Heart left ventricle (tissue), 16 donors: ENCODE measurements at regions not wholly inside any gene's neighbourhood (a gene's known extent, or its start where the extent isn't known, plus 50 kb on each side); places are given as distances from the start of the nearest gene placed in this dataset.
"Not testable (repeated sequence)": the region's sequence is repeated elsewhere in the genome, so short reads cannot be mapped to it uniquely, and the experiment has no call there.

Experiments used
- ATAC-seq, 4 donors: fragments of 200-7000 bp; cut with Tn5 transposase; one replicate each; pipeline ENCODE4 v1.9.1; 2020 to 2022; ENCODE audit warnings: moderate library complexity in 4 of 4, mild to moderate bottlenecking in 3 of 4, moderate number of reproducible peaks in 1 of 4
- DNase-seq, 5 donors: peaks; one replicate each; pipeline ENCODE4 v3.0.0-alpha.2; 2020
- H3K27ac ChIP-seq, 12 donors: fragments of 200-600 bp; sonication (generic) in 4 of 12; one replicate each; pipeline versions ENCODE4 v1.5.0 to v1.8.0; 2016 to 2022; ENCODE audit warnings: mild to moderate bottlenecking in 2 of 12
- H3K27me3 ChIP-seq, 9 donors: fragments of 200-600 bp; sonication (generic) in 2 of 9; one replicate each; pipeline versions ENCODE4 v1.5.1 to v1.8.0; 2016 to 2022; ENCODE audit warnings: mild to moderate bottlenecking in 3 of 9
- H3K36me3 ChIP-seq, 9 donors: fragments of 200-600 bp; sonication (generic) in 2 of 9; one replicate each; pipeline versions ENCODE4 v1.5.0 to v1.8.0; 2018 to 2022; ENCODE audit warnings: mild to moderate bottlenecking in 2 of 9
- H3K4me1 ChIP-seq, 12 donors: fragments of 200-600 bp; sonication (generic) in 4 of 12; one replicate each; pipeline versions ENCODE4 v1.5.0 to v1.8.0; 2016 to 2022; ENCODE audit warnings: mild to moderate bottlenecking in 3 of 12
- H3K4me3 ChIP-seq, 12 donors: fragments of 200-600 bp; sonication (generic) in 4 of 12; one replicate each; pipeline versions ENCODE4 v1.5.0 to v1.8.0; 2017 to 2022; ENCODE audit warnings: mild to moderate bottlenecking in 9 of 12, moderate library complexity in 4 of 12
- H3K9me3 ChIP-seq, 12 donors: fragments of 200-600 bp; sonication (generic) in 4 of 12; one replicate each; pipeline versions ENCODE4 v1.5.0 to v1.8.0; 2016 to 2022; ENCODE audit warnings: mild to moderate bottlenecking in 1 of 12
- CTCF ChIP-seq, 12 donors: fragments of 200-600 bp; sonication (generic) in 4 of 12; IDR thresholded peaks; one replicate each; pipeline versions ENCODE4 v1.5.0 to v1.8.0; 2018 to 2022; ENCODE audit warnings: antibody characterized with exemption in 12 of 12, mild to moderate bottlenecking in 5 of 12
- POLR2A ChIP-seq, 2 donors: fragments of 450-650 bp; IDR thresholded peaks; one replicate each; pipeline ENCODE4 v1.6.1; 2017; ENCODE audit warnings: antibody characterized with exemption in 2 of 2, mild to moderate bottlenecking in 2 of 2, moderate library complexity in 2 of 2
- WGBS, 4 donors: extraction: QIAGEN DNeasy Blood & Tissue Kit in 2 of 4; methylation state at CpG; one replicate each; pipeline versions ENCODE4 v1.1.5 to v1.1.7; 2013 to 2018; 5-methylcytosine and 5-hydroxymethylcytosine counted together
- intact Hi-C, 10 donors: fragments of 100-400 bp; cut with DNase I; formaldehyde crosslinking; loops; one replicate each; pipeline versions ENCODE4 v1.11.1 to v1.14.2; 2022
- donor health status: ischemic (EF 13 %, LVEDD 7.1; RV severe dilation, severe dysfunction).
- donor health status: healthy with polysubstance abuse.
- donor health status: DM: no; HTN: yes; CAD: no.
- donor health status: DM: no; HTN: no; CAD: no.
- donor health status: ischemic (EF 25% LVEDD 6.9; RV normal size, moderate dysfunction).
- donor health status: ischemic (EF 25% LVEDD 5.7; RV mildly dilated, moderate dysfunction).
- donor health status: healthy.
- donor health status: DM: yes; HTN: yes; CAD: no.
- donor health status: ischemic (EF 35%, LVEDD 5.7; RV mildly dilated, moderate dysfunction).
- donor health status: nonischemic (EF 11% LVEDD 7.7; RV severe dilation, severe dysfunction).
- donor health status: DM: yes; HTN: yes; CAD: no.
- donor health status: PGD.
- donor health status: ischemic (EF 29% LVEDD 5.4; RV normal size, mild dysfunction).
- donor health status: nonischemic (EF 23%, LVEDD 6.1; RV moderate dilation, normal function).

GRCh38 chr14:30240685-30241084 lies 313.0 kb upstream of the PRKD1 start:
- TF ChIP-seq POLR2A (IDR thresholded peaks at IDR 0.05) = no peak
- TF ChIP-seq CTCF (IDR thresholded peaks at IDR 0.05) = no peak

GRCh38 chr14:30242744-30243143 lies 315.1 kb upstream of the PRKD1 start:
- H3K9me3 ChIP-seq = no peaks in the 10 kb centered on the region
- H3K27me3 ChIP-seq = no peaks in the 10 kb centered on the region
- no peak overlapping the region for H3K27ac ChIP-seq
- H3K4me3 ChIP-seq = no peak overlapping the region
- TF ChIP-seq POLR2A (IDR thresholded peaks at IDR 0.05) (no peak), CTCF (IDR thresholded peaks at IDR 0.05) (no peak)
- DNase-seq (no peak), ATAC-seq (no peak)
- intact Hi-C loops = no loop called here
- H3K36me3 ChIP-seq = no peaks in the 10 kb centered on the region
- no peaks in the 10 kb centered on the region for H3K4me1 ChIP-seq
- WGBS, 4 donors = 75 to 79% (median 78%) methylated on average over 2 of the region's 2 CpGs

More at GRCh38 chr14:30240685-30241084, 313.0 kb upstream of the PRKD1 start:
- Histone ChIP-seq H3K4me3 (no peak overlapping the region), H3K9me3 (no peaks in the 10 kb centered on the region), H3K27me3 (no peaks in the 10 kb centered on the region), H3K4me1 (no peaks in the 10 kb centered on the region), H3K36me3 (no peaks in the 10 kb centered on the region), H3K27ac (no peak overlapping the region)
- intact Hi-C loops = no loop called here
- DNase-seq = no peak
- 55 to 68% (median 60%) methylated on average over 3 of the region's 3 CpGs for WGBS, 4 donors
- no peak for ATAC-seq

GRCh38 chr14:30243207-30243606 lies 315.6 kb upstream of the PRKD1 start:
- TF ChIP-seq POLR2A (IDR thresholded peaks at IDR 0.05) (no peak), CTCF (IDR thresholded peaks at IDR 0.05) (no peak)
- 84 to 93% (median 91%) methylated on average over 1 of the region's 1 CpG for WGBS, 4 donors
- Histone ChIP-seq H3K36me3 (no peaks in the 10 kb centered on the region), H3K4me1 (no peaks in the 10 kb centered on the region), H3K9me3 (no peaks in the 10 kb centered on the region), H3K27ac (no peak overlapping the region), H3K27me3 (no peaks in the 10 kb centered on the region), H3K4me3 (no peak overlapping the region)
- DNase-seq (no peak), ATAC-seq (no peak)
- intact Hi-C loops = no loop called here

GRCh38 chr14:30243805-30244204 lies 315.2 kb upstream of the G2E3 start:
- ATAC-seq (no peak), DNase-seq (no peak)
- TF ChIP-seq CTCF (IDR thresholded peaks at IDR 0.05) (no peak), POLR2A (IDR thresholded peaks at IDR 0.05) (no peak)
- no peaks in the 10 kb centered on the region for H3K4me1 ChIP-seq
- 0 to 1% (median 0%) methylated on average over 1 of the region's 1 CpG for WGBS, 4 donors
- intact Hi-C loops = no loop called here
- no peaks in the 10 kb centered on the region for H3K36me3 ChIP-seq
- H3K27ac ChIP-seq = no peak overlapping the region
- no peak overlapping the region for H3K4me3 ChIP-seq
- H3K27me3 ChIP-seq = no peaks in the 10 kb centered on the region
- H3K9me3 ChIP-seq = no peaks in the 10 kb centered on the region

GRCh38 chr14:30244348-30244747 lies 314.6 kb upstream of the G2E3 start:
- H3K27ac ChIP-seq, H3K36me3 ChIP-seq, ATAC-seq, H3K4me1 ChIP-seq, H3K27me3 ChIP-seq, intact Hi-C loops, DNase-seq, H3K9me3 ChIP-seq, H3K4me3 ChIP-seq: not testable (repeated sequence)
- 81 to 84% (median 83%) methylated on average over 4 of the region's 4 CpGs for WGBS, 4 donors
